ENCODE measurements at regions not wholly inside any gene's neighbourhood (a gene's known extent, or its start where the extent isn't known, plus 50 kb on each side); places are given as distances from the start of the nearest gene placed in this dataset.
"Not testable (repeated sequence)": the region's sequence is repeated elsewhere in the genome, so short reads cannot be mapped to it uniquely, and the experiment has no call there.

DNA sequence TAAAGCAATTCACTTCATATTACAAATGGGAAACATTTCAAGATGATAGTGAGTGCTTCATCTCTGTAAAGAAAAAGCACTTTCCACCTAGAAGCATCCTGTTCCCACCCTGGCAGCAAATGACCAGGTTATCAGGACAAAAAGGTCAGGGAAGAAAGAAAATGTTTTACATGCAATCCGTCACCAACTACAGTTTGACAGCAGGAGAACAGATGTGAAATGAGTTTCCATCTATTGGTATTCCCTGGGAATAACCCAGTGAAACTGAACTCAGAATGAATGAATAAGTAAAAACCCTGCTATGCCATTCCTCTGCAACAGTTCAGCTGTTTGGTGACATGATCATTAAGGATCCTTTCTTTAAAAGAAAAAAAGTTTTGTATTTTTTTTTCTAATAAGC is 67.6 kb downstream of the HTR1A start:
- no peak for DNase-seq

- no peak for DNase-seq
Observed at GRCh38 chr5:63878788-63879187, 83.5 kb downstream of the HTR1A start.

GRCh38 chr5:63877961-63878360 is 84.3 kb downstream of the HTR1A start:
- no peak for DNase-seq

- DNase-seq: no peak
Observed at GRCh38 chr5:63860379-63860778, 101.9 kb downstream of the HTR1A start.

DNA sequence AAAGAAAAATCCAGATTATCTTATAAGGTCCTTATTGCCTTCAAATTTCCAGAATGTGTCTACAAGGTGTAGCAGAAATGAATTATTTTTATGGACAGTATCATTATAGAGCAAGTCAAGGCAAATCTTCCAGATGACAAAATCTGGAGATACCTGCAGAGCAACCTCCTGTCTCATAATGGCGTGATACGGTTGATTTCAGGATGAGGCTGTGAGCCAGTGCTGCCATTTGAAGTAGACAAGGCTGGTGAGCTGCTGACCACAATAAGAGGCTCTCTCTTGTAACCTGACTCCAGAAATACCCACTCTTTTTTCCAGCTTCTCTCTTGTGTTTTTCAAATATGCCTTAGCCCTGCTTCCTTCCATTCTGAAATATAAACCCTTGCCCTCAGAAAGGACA is 108.2 kb downstream of the HTR1A start:
- DNase-seq: no peak

DNA sequence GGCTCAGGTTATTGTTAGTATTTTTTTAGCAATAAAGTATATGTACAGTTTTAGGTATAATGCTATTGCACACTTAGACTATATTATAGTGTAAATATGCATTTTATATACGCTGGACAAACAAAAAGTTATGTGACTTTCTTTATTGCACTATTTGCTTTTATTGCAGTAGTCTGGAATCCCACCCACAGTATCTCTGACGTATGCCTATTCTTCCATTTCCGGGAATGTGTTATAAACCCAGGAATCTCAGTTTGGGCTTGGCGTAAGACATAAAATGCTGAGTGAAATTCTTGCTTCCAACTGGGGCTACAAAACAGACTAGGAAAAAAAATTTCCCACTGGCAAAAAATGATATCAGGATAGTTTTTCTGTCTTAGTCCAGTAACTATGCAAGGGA is 119.1 kb downstream of the HTR1A start:
- DNase-seq: no peak

DNA sequence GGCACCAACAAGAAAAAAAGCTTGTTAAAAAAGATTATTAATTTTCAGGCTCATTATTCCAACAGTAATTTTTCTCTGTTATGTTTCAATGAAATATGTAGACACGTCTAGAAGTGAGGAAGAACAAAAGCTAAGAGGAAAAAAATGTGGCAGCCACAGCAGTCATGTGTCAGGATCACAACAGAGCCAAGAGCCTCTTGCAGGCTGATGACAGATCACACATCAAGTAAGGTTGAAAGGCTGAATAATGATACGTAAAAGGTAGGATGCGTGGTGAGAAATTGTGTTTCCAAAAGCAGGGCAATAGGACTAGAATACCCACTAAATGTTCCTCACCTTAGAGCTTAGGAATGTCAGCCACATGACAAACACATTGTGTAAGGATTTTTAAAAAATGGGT is 124.8 kb downstream of the HTR1A start:
- DNase-seq: no peak

DNA sequence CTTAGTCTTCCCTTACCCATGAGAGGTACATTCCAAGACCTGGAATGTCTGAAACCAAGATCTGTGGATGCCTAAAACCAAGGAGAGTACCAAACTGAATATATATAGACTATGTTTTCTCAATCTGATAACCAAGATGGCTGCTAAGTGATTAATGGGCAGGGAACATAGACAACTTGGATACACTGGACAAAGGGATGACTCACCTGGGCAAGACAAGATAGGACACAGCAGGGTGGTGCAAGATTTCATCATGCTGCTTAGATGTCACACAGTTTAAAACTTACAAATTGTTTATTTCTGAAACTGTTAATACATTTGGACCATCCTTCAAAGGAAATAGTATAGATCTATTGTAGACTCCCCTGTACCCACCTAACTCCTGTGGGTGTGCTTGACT is 130.9 kb downstream of the HTR1A start:
- no peak for DNase-seq

DNA sequence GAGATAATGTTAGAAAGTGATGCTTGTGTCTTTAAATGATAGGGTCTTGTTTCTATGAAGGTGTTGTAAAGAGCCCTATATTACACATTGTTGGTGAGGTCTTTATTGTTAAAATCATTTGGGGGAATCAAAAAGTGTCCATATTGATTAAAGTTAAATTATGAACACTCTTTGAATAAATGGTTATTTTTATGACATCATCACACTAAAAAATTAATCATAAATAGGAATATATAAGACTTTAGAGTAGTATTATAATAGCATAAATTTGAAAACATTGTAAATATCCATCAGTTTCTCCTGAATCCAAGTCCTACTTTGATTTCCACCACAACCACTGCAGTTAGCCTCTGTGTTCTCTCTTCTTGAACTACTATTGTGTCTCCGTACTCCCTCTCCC is 136.3 kb downstream of the HTR1A start:
- no peak for DNase-seq

DNA sequence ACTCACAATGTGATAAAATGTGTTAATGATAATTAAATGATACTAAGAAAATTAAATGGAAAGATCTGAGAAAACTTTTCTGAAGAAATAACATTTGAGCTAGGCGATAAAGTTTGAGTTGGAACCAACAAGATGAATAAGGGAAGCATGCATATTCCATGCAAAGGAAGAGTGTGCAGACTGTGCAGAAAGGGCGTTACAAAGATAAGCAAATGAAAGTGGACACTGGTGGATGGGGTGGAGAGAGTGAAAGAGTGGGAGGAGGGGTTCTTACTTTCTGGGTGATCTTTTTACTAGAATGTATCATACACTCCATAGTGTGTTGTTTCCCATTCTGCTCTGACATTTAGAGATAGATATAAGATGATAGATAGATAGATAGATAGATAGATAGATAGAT is 138.7 kb downstream of the HTR1A start:
- DNase-seq: no peak

GRCh38 chr5:63822614-63823013 is 139.6 kb downstream of the HTR1A start:
- DNase-seq: no peak

DNA sequence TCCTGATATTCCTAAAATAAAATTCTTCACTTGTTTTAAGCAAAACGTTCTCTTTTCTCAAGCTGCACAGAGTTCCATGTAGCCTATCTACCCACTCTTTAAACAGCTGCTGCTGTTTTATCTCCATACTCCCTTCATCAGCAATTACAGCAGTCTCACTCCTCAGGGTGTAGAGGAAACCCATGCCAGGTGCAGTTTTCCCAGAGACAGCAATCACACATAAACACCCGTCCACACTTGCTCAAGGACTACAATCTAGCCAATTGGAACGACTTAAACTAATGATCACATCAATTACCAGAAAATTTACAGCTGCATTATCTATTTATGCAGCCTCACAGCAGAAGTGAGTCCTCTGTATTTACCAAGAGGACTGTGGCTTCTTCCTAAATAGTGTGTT is 141.7 kb downstream of the HTR1A start:
- no peak for DNase-seq

DNA sequence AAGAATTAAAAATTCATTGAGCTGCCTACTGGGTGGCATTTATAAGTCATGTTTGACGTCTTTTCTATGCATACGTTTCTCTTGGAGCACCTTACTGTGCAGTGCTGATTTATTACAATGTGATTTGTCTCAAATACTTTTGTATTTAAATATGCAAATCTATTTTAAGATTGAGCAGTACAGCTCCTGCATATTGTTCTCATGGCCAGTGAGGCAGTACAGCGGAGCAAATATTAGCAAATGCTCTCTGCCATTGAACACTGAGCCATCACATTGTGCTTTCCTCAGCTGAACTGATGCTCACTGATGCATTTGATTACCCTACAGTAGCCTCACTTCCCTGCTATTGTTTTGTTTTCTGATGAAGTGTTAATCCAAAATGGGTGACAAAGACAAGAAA is 149.6 kb downstream of the HTR1A start:
- DNase-seq: no peak

GRCh38 chr5:63811961-63812360 is 150.3 kb downstream of the HTR1A start:
- DNase-seq: no peak

- no peak for DNase-seq
Observed at GRCh38 chr5:63811286-63811685, 151.0 kb downstream of the HTR1A start.

DNA sequence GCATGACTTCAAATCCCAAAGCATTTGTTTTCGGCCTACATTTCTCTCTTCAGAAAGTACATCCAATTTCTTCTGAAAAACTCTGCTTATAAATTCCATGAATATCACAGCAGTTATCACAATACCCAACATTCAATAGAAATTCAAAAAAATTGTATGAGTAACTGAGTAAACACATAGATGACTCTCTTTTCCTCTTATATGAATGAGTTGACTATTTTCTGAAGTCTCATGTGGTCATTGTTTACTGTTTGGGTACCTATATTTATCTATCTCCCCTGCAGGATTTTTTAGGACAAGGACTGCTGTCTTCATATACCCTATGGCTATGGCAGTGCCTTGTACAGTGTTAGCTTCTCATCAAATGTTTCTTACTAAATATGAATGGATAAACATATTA is 157.1 kb downstream of the HTR1A start:
- DNase-seq: no peak

GRCh38 chr5:63803165-63803564 is 159.1 kb downstream of the HTR1A start:
- no peak for DNase-seq

DNA sequence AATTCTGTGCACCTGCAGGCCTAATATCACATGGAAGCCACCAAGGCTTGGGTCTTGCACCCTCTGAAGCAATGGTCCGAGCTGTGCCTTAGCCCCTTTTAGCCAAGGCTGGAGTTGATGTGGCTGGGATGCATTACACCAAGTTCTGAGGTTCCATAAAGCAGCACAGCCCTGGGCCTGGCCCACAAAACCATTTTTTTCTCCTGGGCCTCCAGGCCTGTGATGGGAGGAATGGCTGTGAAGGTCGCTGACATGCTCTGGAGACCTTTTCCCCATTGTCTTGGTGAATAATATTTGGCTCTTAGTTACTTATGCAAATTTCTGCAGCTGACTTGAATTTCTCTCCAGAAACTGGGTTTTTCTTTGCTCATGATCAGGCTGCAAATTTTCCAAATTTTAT is 167.3 kb downstream of the HTR1A start:
- DNase-seq: no peak

GRCh38 chr5:63794296-63794695 is 167.9 kb downstream of the HTR1A start:
- DNase-seq: no peak

DNA sequence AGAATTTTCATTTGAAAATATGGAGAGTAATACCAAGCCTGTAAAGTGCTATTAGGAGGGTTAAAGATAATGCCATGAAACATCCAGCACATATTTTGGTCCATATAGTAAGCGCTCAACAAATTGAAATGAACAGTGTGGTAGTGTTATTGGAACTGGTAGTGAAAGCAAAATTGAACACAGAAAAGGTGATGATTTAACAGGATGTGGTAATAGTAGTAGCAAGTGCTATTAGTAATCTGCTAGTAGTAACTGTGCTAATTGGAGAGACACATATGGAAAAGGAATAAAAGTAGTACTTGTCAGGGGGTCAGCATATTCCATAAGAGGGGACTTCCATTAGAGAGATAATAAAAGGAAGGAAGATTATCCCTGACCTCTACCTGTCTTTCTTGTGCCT is 187.3 kb downstream of the HTR1A start:
- no peak for DNase-seq

- no peak for DNase-seq
Observed at GRCh38 chr5:63768221-63768620, 194.0 kb downstream of the HTR1A start.

GRCh38 chr5:63760965-63761364 is 201.3 kb downstream of the HTR1A start:
- DNase-seq: no peak

DNA sequence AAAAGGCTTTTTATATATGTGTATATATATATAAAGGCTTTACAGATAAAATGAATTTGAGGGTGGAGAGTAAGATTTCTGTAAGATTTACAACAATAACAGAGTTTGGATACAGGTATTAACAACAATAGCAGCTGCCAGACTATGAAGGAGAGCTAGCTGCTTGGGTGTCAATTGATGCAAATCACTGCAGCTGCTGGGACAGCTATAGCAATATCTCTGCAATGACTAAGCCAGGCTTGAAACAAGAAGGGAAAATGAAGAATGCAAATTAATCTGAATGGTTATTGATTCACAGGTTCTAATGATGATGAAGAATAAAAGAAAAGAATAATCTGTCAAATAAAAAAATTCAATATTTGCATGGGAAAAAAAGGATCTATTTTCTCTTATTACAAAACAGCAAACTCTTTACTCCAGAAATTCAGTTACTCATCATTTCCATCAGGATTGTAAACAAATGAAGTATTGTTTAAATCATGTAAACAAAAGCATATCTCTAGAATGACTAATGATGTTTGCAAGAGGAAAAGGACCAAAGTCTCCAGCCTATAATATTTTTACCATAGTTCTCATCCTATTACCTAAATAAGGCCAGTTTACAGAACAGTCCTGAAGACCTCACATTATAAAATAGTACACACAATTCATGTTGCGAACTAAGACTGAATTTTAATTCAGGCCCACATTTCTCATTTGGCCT is 219.0 kb downstream of the HTR1A start:
- DNase-seq: no peak

DNA sequence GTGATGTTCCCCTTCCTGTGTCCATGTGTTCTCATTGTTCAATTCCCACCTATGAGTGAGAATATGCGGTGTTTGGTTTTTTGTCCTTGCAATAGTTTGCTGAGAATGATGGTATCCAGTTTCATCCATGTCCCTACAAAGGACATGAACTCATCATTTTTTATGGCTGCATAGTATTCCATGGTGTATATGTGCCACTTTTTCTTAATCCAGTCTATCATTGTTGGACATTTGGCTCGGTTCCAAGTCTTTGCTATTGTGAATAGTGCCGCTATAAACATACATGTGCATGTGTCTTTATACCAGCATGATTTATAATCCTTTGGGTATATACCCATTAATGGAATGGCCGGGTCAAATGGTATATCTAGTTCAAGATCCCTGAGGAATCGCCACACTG is 229.4 kb downstream of the HTR1A start:
- not testable (repeated sequence) for DNase-seq

GRCh38 chr5:63727583-63727982 is 234.7 kb downstream of the HTR1A start:
- DNase-seq: no peak

All from right lung (tissue), 2 donors.